ENCODE measurements at regions not wholly inside any gene's neighbourhood (a gene's known extent, or its start where the extent isn't known, plus 50 kb on each side); places are given as distances from the start of the nearest gene placed in this dataset.

- no peak for DNase-seq
- Histone ChIP-seq H3K27me3 (no peaks in the 10 kb centered on the region), H3K36me3 (no peaks in the 10 kb centered on the region), H3K4me3 (ENCODE audit: low read depth, low read length) (no peak overlapping the region), H3K9me3 (no peaks in the 10 kb centered on the region), H3K4me1 (no peaks in the 10 kb centered on the region)
- TF ChIP-seq CTCF (IDR thresholded peaks at IDR 0.05; ENCODE audit: low read depth, low read length), result no peak
These were observed 525.8 kb upstream of the POU3F2 start for GRCh38 chr6:98308564-98308963.

GRCh38 chr6:98310443-98310842 lies 523.9 kb upstream of the POU3F2 start:
- TF ChIP-seq CTCF (IDR thresholded peaks at IDR 0.05; ENCODE audit: low read depth, low read length), result no peak
- Histone ChIP-seq H3K9me3 (no peaks in the 10 kb centered on the region), H3K27me3 (no peaks in the 10 kb centered on the region), H3K4me3 (ENCODE audit: low read depth, low read length) (no peak overlapping the region), H3K36me3 (no peaks in the 10 kb centered on the region), H3K4me1 (no peaks in the 10 kb centered on the region)
- no peak for DNase-seq

GRCh38 chr6:98323605-98324004 lies 510.8 kb upstream of the POU3F2 start:
- TF ChIP-seq CTCF (IDR thresholded peaks at IDR 0.05; ENCODE audit: low read depth, low read length), result no peak
- Histone ChIP-seq H3K4me3 (ENCODE audit: low read depth, low read length) (no peak overlapping the region), H3K4me1 (no peaks in the 10 kb centered on the region), H3K27me3 (no peaks in the 10 kb centered on the region), H3K9me3 (no peaks in the 10 kb centered on the region), H3K36me3 (no peaks in the 10 kb centered on the region)
- DNase-seq, result no peak

GRCh38 chr6:98324446-98324845 lies 509.9 kb upstream of the POU3F2 start:
- no peaks in the 10 kb centered on the region for H3K27me3 ChIP-seq
- no peaks in the 10 kb centered on the region for H3K4me1 ChIP-seq
- no peak for DNase-seq
- no peaks in the 10 kb centered on the region for H3K36me3 ChIP-seq
- H3K4me3 ChIP-seq (ENCODE audit: low read depth, low read length), result no peak overlapping the region
- H3K9me3 ChIP-seq, result no peaks in the 10 kb centered on the region
- no peak for TF ChIP-seq CTCF (IDR thresholded peaks at IDR 0.05; ENCODE audit: low read depth, low read length)

GRCh38 chr6:98325366-98325765 lies 509.0 kb upstream of the POU3F2 start:
- H3K4me3 ChIP-seq (ENCODE audit: low read depth, low read length), result no peak overlapping the region

GRCh38 chr6:98333273-98333672 lies 501.1 kb upstream of the POU3F2 start:
- no peaks in the 10 kb centered on the region for H3K36me3 ChIP-seq
- no peak overlapping the region for H3K4me3 ChIP-seq (ENCODE audit: low read depth, low read length)
- H3K9me3 ChIP-seq, result no peaks in the 10 kb centered on the region
- DNase-seq, result no peak
- no peaks in the 10 kb centered on the region for H3K4me1 ChIP-seq
- TF ChIP-seq CTCF (IDR thresholded peaks at IDR 0.05; ENCODE audit: low read depth, low read length), result no peak
- no peaks in the 10 kb centered on the region for H3K27me3 ChIP-seq

More at GRCh38 chr6:98325366-98325765, 509.0 kb upstream of the POU3F2 start:
- no peak for TF ChIP-seq CTCF (IDR thresholded peaks at IDR 0.05; ENCODE audit: low read depth, low read length)
- no peak for DNase-seq
- no peaks in the 10 kb centered on the region for H3K4me1 ChIP-seq
- no peaks in the 10 kb centered on the region for H3K27me3 ChIP-seq
- H3K36me3 ChIP-seq, result no peaks in the 10 kb centered on the region
- no peaks in the 10 kb centered on the region for H3K9me3 ChIP-seq
